SK-N-DZ (cell line): ENCODE measurements at regions not wholly inside any gene's neighbourhood (a gene's known extent, or its start where the extent isn't known, plus 50 kb on each side); places are given as distances from the start of the nearest gene placed in this dataset.
"Not testable (repeated sequence)": the region's sequence is repeated elsewhere in the genome, so short reads cannot be mapped to it uniquely, and the experiment has no call there.

Experiments used
- DNase-seq: peaks from one replicate; pipeline ENCODE4 v3.0.0-alpha.2; 2015; ENCODE audit warnings: low spot score

GRCh38 chr20:54980103-54980960, 504.9 kb downstream of the DOK5 start:
- peak; percentile 30 for DNase-seq

- DNase-seq = no peak
Observed at GRCh38 chr20:54950304-54950703, 474.9 kb downstream of the DOK5 start.

GRCh38 chr20:54941666-54942065, 466.3 kb downstream of the DOK5 start:
- DNase-seq = peak; percentile 70

- DNase-seq = no peak
Observed at GRCh38 chr20:54940522-54940921, 465.1 kb downstream of the DOK5 start.

GRCh38 chr20:54938707-54939106, 463.3 kb downstream of the DOK5 start:
- DNase-seq = peak; percentile 83

GRCh38 chr20:54933212-54933904, 458.0 kb downstream of the DOK5 start:
- DNase-seq = no peak

- no peak for DNase-seq
Observed at GRCh38 chr20:54929191-54929590, 453.8 kb downstream of the DOK5 start.

GRCh38 chr20:54928564-54928963, 453.2 kb downstream of the DOK5 start:
- no peak for DNase-seq

GRCh38 chr20:54922636-54923035, 447.2 kb downstream of the DOK5 start:
- DNase-seq = no peak

- no peak for DNase-seq
Observed at GRCh38 chr20:54922096-54922495, 446.7 kb downstream of the DOK5 start.

- no peak for DNase-seq
Observed at GRCh38 chr20:54920491-54920890, 445.1 kb downstream of the DOK5 start.

- not testable (repeated sequence) for DNase-seq
Observed at GRCh38 chr20:54918993-54919392, 443.6 kb downstream of the DOK5 start.

GRCh38 chr20:54914995-54915394, 439.6 kb downstream of the DOK5 start:
- DNase-seq = peak; percentile 72

- DNase-seq = no peak
Observed at GRCh38 chr20:54909702-54910101, 434.3 kb downstream of the DOK5 start.

GRCh38 chr20:54906134-54906533, 430.7 kb downstream of the DOK5 start:
- DNase-seq = not testable (repeated sequence)

GRCh38 chr20:54897787-54898186, 422.4 kb downstream of the DOK5 start:
- no peak for DNase-seq

- no peak for DNase-seq
Observed at GRCh38 chr20:54891907-54892306, 416.5 kb downstream of the DOK5 start.

GRCh38 chr20:54879393-54879792, 404.0 kb downstream of the DOK5 start:
- no peak for DNase-seq

- DNase-seq = no peak
Observed at GRCh38 chr20:54875307-54875706, 399.9 kb downstream of the DOK5 start.

GRCh38 chr20:54874718-54875117, 399.3 kb downstream of the DOK5 start:
- DNase-seq = no peak

GRCh38 chr20:54872440-54872839, 397.0 kb downstream of the DOK5 start:
- no peak for DNase-seq

- DNase-seq = no peak
Observed at GRCh38 chr20:54869765-54870164, 394.4 kb downstream of the DOK5 start.

- no peak for DNase-seq
Observed at GRCh38 chr20:54865273-54865672, 389.9 kb downstream of the DOK5 start.
